GM23338 (cell line): ENCODE measurements at regions not wholly inside any gene's neighbourhood (a gene's known extent, or its start where the extent isn't known, plus 50 kb on each side); places are given as distances from the start of the nearest gene placed in this dataset.
A peak's percentile ranks its signal among the peaks of the same experiment; 100 is the strongest.

ENCODE experiments used
- ATAC-seq: fragments of 200-7000 bp; cut with Tn5 transposase; 3 replicates; pipeline ENCODE4 v1.9.1; 2020
- DNase-seq: peaks from one replicate; pipeline ENCODE4 v3.0.0-alpha.2; 2015; ENCODE audit warnings: low spot score
- H2AFZ ChIP-seq: fragments of 200-600 bp; sonication (generic); 2 replicates; pipeline ENCODE4 v1.8.0; 2016; ENCODE audit warnings: antibody characterized with exemption, mild to moderate bottlenecking, moderate library complexity
- H3F3A ChIP-seq: fragments of 200-600 bp; sonication (generic); replicated peaks from 2 replicates; pipeline ENCODE4 v1.8.0; 2017; ENCODE audit warnings: antibody characterized with exemption, mixed run types, low read depth
- H3K27ac ChIP-seq: fragments of 200-600 bp; sonication (generic); 2 replicates; pipeline ENCODE4 v1.6.1; 2016; ENCODE audit warnings: low read depth
- H3K27me3 ChIP-seq: fragments of 200-600 bp; sonication (generic); 2 replicates; pipeline ENCODE4 v1.8.0; 2016; ENCODE audit warnings: mild to moderate bottlenecking, mixed run types, moderate library complexity; ENCODE audit not compliant: insufficient read depth
- H3K36me3 ChIP-seq: fragments of 200-600 bp; sonication (generic); 2 replicates; pipeline ENCODE4 v1.8.0; 2016; ENCODE audit warnings: mild to moderate bottlenecking; ENCODE audit not compliant: insufficient read depth
- H3K4me1 ChIP-seq: fragments of 200-600 bp; sonication (generic); 2 replicates; pipeline ENCODE4 v1.8.0; 2016; ENCODE audit warnings: mild to moderate bottlenecking, moderate library complexity; ENCODE audit not compliant: insufficient read depth
- H3K4me2 ChIP-seq: fragments of 200-600 bp; sonication (generic); 2 replicates; pipeline ENCODE4 v1.7.1; 2017; ENCODE audit warnings: mixed run types
- H3K4me3 ChIP-seq: fragments of 200-600 bp; sonication (generic); 2 replicates; pipeline ENCODE4 v1.6.1; 2016; ENCODE audit warnings: mixed run types
- H3K79me2 ChIP-seq: fragments of 200-600 bp; sonication (generic); replicated peaks from 2 replicates; pipeline ENCODE4 v1.8.0; 2017; ENCODE audit warnings: mild to moderate bottlenecking; ENCODE audit not compliant: insufficient read depth
- H3K9me2 ChIP-seq: fragments of 200-600 bp; sonication (generic); 2 replicates; pipeline ENCODE4 v1.8.0; 2017; ENCODE audit not compliant: insufficient read depth
- H4K20me1 ChIP-seq: fragments of 200-600 bp; sonication (generic); replicated peaks from 2 replicates; pipeline ENCODE4 v1.8.0; 2017; ENCODE audit warnings: mild to moderate bottlenecking; ENCODE audit not compliant: insufficient read depth
- H3K27ac Mint-ChIP-seq: 2 replicates; pipeline ENCODE4 v1.8.0; 2020; ENCODE audit warnings: inconsistent platforms, mild to moderate bottlenecking, moderate library complexity, mixed read lengths
- H3K27me3 Mint-ChIP-seq: 3 replicates; pipeline ENCODE4 v1.8.0; 2022; ENCODE audit warnings: low read depth, mild to moderate bottlenecking, moderate library complexity, mixed read lengths, inconsistent platforms; ENCODE audit not compliant: insufficient read depth, poor library complexity
- H3K36me3 Mint-ChIP-seq: 3 replicates; pipeline ENCODE4 v1.8.0; 2021; ENCODE audit warnings: low read depth, mild to moderate bottlenecking, inconsistent platforms, moderate library complexity, mixed read lengths
- H3K4me1 Mint-ChIP-seq: 3 replicates; pipeline ENCODE4 v1.8.0; 2020; ENCODE audit warnings: mild to moderate bottlenecking, inconsistent platforms, mixed read lengths
- H3K4me3 Mint-ChIP-seq: 3 replicates; pipeline ENCODE4 v1.8.0; 2021; ENCODE audit warnings: moderate library complexity, mild to moderate bottlenecking, inconsistent platforms, mixed read lengths
- H3K9me3 Mint-ChIP-seq: 3 replicates; pipeline ENCODE4 v1.8.0; 2020; ENCODE audit warnings: moderate library complexity, mild to moderate bottlenecking, inconsistent platforms, mixed read lengths
- EZH2 ChIP-seq: fragments of 200-600 bp; sonication (generic); IDR thresholded peaks from one replicate; pipeline ENCODE4 v1.8.0; 2017; ENCODE audit warnings: antibody characterized with exemption, mild to moderate bottlenecking, low read depth; ENCODE audit not compliant: unreplicated experiment
- NANOG ChIP-seq: IDR thresholded peaks from 2 replicates; pipeline ENCODE4 v1.6.1; 2016; ENCODE audit warnings: antibody characterized with exemption, borderline replicate concordance
- TF ChIP-seq, protein P1 (sequence below): fragments of 250-450 bp; sonication (Bioruptor Pico); IDR thresholded peaks from 2 replicates; pipeline ENCODE4 v1.5.0; 2020; ENCODE audit warnings: mild to moderate bottlenecking, moderate library complexity

- peaks cover 6% of the 10 kb centered on the region for H3K27me3 Mint-ChIP-seq
Measured at GRCh38 chr1:58933599-58933926, 149.7 kb upstream of the JUN start.

More at GRCh38 chr1:58933599-58933926, 149.7 kb upstream of the JUN start:
- H3K27ac ChIP-seq = no peak overlapping the region
- no peak for DNase-seq
- no peak for ATAC-seq
- H3K36me3 ChIP-seq = no peaks in the 10 kb centered on the region
- H3K27me3 ChIP-seq = no peaks in the 10 kb centered on the region
- H3K79me2 ChIP-seq = no peaks in the 10 kb centered on the region
- no peak overlapping the region for H3K4me2 ChIP-seq
- no peaks in the 10 kb centered on the region for H3K36me3 Mint-ChIP-seq
- H4K20me1 ChIP-seq = no peaks in the 10 kb centered on the region
- no peaks in the 10 kb centered on the region for H3K4me1 ChIP-seq
- 0 out of 2 replicates have a peak, but pooled peaks cover 3% of the 10 kb centered on the region for H3K9me2 ChIP-seq
- H3K9me3 Mint-ChIP-seq = no peaks in the 10 kb centered on the region
- no peak overlapping the region for H3K4me3 ChIP-seq
- H3F3A ChIP-seq = no peaks in the 10 kb centered on the region
- 0 out of 2 replicates have a peak overlapping the region, but pooled peaks have one; percentile 72 for H2AFZ ChIP-seq
- TF ChIP-seq, protein P1, sequence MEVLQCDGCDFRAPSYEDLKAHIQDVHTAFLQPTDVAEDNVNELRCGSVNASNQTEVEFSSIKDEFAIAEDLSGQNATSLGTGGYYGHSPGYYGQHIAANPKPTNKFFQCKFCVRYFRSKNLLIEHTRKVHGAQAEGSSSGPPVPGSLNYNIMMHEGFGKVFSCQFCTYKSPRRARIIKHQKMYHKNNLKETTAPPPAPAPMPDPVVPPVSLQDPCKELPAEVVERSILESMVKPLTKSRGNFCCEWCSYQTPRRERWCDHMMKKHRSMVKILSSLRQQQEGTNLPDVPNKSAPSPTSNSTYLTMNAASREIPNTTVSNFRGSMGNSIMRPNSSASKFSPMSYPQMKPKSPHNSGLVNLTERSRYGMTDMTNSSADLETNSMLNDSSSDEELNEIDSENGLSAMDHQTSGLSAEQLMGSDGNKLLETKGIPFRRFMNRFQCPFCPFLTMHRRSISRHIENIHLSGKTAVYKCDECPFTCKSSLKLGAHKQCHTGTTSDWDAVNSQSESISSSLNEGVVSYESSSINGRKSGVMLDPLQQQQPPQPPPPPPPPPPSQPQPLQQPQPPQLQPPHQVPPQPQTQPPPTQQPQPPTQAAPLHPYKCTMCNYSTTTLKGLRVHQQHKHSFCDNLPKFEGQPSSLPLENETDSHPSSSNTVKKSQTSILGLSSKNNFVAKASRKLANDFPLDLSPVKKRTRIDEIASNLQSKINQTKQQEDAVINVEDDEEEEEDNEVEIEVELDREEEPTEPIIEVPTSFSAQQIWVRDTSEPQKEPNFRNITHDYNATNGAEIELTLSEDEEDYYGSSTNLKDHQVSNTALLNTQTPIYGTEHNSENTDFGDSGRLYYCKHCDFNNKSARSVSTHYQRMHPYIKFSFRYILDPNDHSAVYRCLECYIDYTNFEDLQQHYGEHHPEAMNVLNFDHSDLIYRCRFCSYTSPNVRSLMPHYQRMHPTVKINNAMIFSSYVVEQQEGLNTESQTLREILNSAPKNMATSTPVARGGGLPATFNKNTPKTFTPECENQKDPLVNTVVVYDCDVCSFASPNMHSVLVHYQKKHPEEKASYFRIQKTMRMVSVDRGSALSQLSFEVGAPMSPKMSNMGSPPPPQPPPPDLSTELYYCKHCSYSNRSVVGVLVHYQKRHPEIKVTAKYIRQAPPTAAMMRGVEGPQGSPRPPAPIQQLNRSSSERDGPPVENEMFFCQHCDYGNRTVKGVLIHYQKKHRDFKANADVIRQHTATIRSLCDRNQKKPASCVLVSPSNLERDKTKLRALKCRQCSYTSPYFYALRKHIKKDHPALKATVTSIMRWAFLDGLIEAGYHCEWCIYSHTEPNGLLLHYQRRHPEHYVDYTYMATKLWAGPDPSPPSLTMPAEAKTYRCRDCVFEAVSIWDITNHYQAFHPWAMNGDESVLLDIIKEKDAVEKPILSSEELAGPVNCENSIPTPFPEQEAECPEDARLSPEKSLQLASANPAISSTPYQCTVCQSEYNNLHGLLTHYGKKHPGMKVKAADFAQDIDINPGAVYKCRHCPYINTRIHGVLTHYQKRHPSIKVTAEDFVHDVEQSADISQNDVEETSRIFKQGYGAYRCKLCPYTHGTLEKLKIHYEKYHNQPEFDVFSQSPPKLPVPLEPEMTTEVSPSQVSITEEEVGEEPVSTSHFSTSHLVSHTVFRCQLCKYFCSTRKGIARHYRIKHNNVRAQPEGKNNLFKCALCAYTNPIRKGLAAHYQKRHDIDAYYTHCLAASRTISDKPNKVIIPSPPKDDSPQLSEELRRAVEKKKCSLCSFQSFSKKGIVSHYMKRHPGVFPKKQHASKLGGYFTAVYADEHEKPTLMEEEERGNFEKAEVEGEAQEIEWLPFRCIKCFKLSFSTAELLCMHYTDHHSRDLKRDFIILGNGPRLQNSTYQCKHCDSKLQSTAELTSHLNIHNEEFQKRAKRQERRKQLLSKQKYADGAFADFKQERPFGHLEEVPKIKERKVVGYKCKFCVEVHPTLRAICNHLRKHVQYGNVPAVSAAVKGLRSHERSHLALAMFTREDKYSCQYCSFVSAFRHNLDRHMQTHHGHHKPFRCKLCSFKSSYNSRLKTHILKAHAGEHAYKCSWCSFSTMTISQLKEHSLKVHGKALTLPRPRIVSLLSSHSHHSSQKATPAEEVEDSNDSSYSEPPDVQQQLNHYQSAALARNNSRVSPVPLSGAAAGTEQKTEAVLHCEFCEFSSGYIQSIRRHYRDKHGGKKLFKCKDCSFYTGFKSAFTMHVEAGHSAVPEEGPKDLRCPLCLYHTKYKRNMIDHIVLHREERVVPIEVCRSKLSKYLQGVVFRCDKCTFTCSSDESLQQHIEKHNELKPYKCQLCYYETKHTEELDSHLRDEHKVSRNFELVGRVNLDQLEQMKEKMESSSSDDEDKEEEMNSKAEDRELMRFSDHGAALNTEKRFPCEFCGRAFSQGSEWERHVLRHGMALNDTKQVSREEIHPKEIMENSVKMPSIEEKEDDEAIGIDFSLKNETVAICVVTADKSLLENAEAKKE (CRISPR knock-in tag) = no peak
- TF ChIP-seq NANOG (no peak), EZH2 (no peak)
- H3K4me1 Mint-ChIP-seq = no peaks in the 10 kb centered on the region; the same call in 2 of the 3 replicates
- no peak overlapping the region for H3K4me3 Mint-ChIP-seq
- no peak overlapping the region for H3K27ac Mint-ChIP-seq
